ENCODE measurements at regions not wholly inside any gene's neighbourhood (a gene's known extent, or its start where the extent isn't known, plus 50 kb on each side); places are given as distances from the start of the nearest gene placed in this dataset.

- no peak for TF ChIP-seq CTCF (IDR thresholded peaks at IDR 0.05)
- no peak for TF ChIP-seq POLR2A (IDR thresholded peaks at IDR 0.05)
These were observed 270.0 kb downstream of the USP25 start for GRCh38 chr21:15999741-16000140.
